ENCODE measurements at regions not wholly inside any gene's neighbourhood (a gene's known extent, or its start where the extent isn't known, plus 50 kb on each side); places are given as distances from the start of the nearest gene placed in this dataset.

- Mint-ChIP-seq H3K9me3 (no peaks in the 10 kb centered on the region), H3K4me3 (no peak overlapping the region), H3K27me3 (peaks cover 4% of the 10 kb centered on the region), H3K27ac (no peak overlapping the region), H3K4me1 (ENCODE audit: low read depth) (no peaks in the 10 kb centered on the region), H3K36me3 (ENCODE audit: low read depth) (no peaks in the 10 kb centered on the region)
Observed at GRCh38 chr4:13881892-13882291, 254.4 kb upstream of the BOD1L1 start.

- Mint-ChIP-seq H3K4me3 (no peak overlapping the region), H3K27me3 (peaks cover 9% of the 10 kb centered on the region), H3K36me3 (ENCODE audit: low read depth) (no peaks in the 10 kb centered on the region), H3K4me1 (ENCODE audit: low read depth) (peaks cover 3% of the 10 kb centered on the region), H3K27ac (no peak overlapping the region), H3K9me3 (peaks cover 5% of the 10 kb centered on the region)
Observed at GRCh38 chr4:13887010-13887409, 259.5 kb upstream of the BOD1L1 start.

- H3K36me3 Mint-ChIP-seq (ENCODE audit: low read depth): no peaks in the 10 kb centered on the region
- peaks cover 5% of the 10 kb centered on the region for H3K9me3 Mint-ChIP-seq
- peaks cover 9% of the 10 kb centered on the region for H3K27me3 Mint-ChIP-seq
- peaks cover 9% of the 10 kb centered on the region for H3K4me1 Mint-ChIP-seq (ENCODE audit: low read depth)
- H3K27ac Mint-ChIP-seq: no peak overlapping the region
- H3K4me3 Mint-ChIP-seq: no peak overlapping the region
Observed at GRCh38 chr4:13888112-13888511, 260.6 kb upstream of the BOD1L1 start.

DNA sequence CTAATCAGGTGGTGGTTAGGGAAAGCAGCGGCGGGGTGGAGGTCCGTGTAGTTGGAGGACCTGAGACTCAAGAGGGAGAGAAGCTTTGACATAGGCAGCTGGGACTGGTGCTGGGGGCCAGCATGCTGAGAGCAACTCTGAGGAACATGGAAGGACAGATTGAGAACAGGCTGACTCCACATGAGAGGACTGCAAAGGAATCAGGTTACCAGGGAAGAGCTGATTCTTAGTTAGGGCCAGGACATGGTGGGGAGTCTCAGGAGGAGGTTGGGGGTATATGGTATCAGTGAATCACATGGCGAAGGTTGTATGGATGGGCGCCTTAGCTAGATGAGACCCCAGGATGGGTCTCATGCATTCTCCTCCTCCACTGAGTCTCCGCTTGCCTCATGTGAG is 264.0 kb upstream of the BOD1L1 start:
- no peak overlapping the region for H3K27ac Mint-ChIP-seq
- peaks cover 5% of the 10 kb centered on the region for H3K27me3 Mint-ChIP-seq
- H3K9me3 Mint-ChIP-seq: peaks cover 5% of the 10 kb centered on the region
- no peaks in the 10 kb centered on the region for H3K36me3 Mint-ChIP-seq (ENCODE audit: low read depth)
- H3K4me1 Mint-ChIP-seq (ENCODE audit: low read depth): peaks cover 9% of the 10 kb centered on the region
- no peak overlapping the region for H3K4me3 Mint-ChIP-seq

- Mint-ChIP-seq H3K36me3 (ENCODE audit: low read depth) (no peaks in the 10 kb centered on the region), H3K27ac (no peak overlapping the region)
Observed at GRCh38 chr4:13892739-13893105, 265.2 kb upstream of the BOD1L1 start.

GRCh38 chr4:13893211-13893610 is 265.7 kb upstream of the BOD1L1 start:
- Mint-ChIP-seq H3K4me1 (ENCODE audit: low read depth) (peaks cover 9% of the 10 kb centered on the region), H3K36me3 (ENCODE audit: low read depth) (no peaks in the 10 kb centered on the region), H3K4me3 (no peak overlapping the region), H3K9me3 (peaks cover 5% of the 10 kb centered on the region), H3K27me3 (peaks cover 5% of the 10 kb centered on the region), H3K27ac (no peak overlapping the region)

More at GRCh38 chr4:13892739-13893105, 265.2 kb upstream of the BOD1L1 start:
- peaks cover 5% of the 10 kb centered on the region for H3K27me3 Mint-ChIP-seq
- H3K9me3 Mint-ChIP-seq: peaks cover 5% of the 10 kb centered on the region
- no peak overlapping the region for H3K4me3 Mint-ChIP-seq
- peaks cover 9% of the 10 kb centered on the region for H3K4me1 Mint-ChIP-seq (ENCODE audit: low read depth)

DNA sequence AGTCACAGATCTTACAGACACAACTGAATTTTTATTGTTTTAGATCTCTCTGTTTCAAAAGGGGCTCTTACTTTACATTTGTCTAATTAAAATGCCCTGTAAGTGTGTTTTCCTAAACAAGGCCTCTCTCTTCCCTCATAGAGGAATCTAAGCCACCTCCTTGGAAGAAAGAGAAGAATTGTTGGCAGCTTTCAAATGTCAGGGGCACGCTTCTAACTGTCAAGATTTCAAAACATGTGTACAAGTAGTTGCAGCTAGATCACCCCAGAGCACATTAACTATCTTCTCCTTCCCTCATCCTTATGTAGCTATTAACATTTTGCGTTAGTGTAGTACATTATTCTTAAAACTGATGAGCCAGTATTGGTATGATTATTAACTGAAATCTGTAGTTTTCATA is 266.5 kb upstream of the BOD1L1 start:
- Mint-ChIP-seq H3K36me3 (ENCODE audit: low read depth) (no peaks in the 10 kb centered on the region), H3K9me3 (peaks cover 5% of the 10 kb centered on the region), H3K27ac (no peak overlapping the region), H3K27me3 (peaks cover 5% of the 10 kb centered on the region), H3K4me3 (no peak overlapping the region), H3K4me1 (ENCODE audit: low read depth) (peaks cover 9% of the 10 kb centered on the region)

- no peak overlapping the region for H3K4me3 Mint-ChIP-seq
- H3K9me3 Mint-ChIP-seq: no peaks in the 10 kb centered on the region
- no peaks in the 10 kb centered on the region for H3K36me3 Mint-ChIP-seq (ENCODE audit: low read depth)
- H3K4me1 Mint-ChIP-seq (ENCODE audit: low read depth): no peaks in the 10 kb centered on the region
- H3K27ac Mint-ChIP-seq: no peak overlapping the region
- peaks cover 7% of the 10 kb centered on the region for H3K27me3 Mint-ChIP-seq
Observed at GRCh38 chr4:13900780-13901179, 273.3 kb upstream of the BOD1L1 start.

GRCh38 chr4:13902146-13902545 is 274.6 kb upstream of the BOD1L1 start:
- no peaks in the 10 kb centered on the region for H3K36me3 Mint-ChIP-seq (ENCODE audit: low read depth)
- H3K4me3 Mint-ChIP-seq: no peak overlapping the region
- H3K9me3 Mint-ChIP-seq: no peaks in the 10 kb centered on the region
- H3K27me3 Mint-ChIP-seq: peaks cover 7% of the 10 kb centered on the region
- H3K4me1 Mint-ChIP-seq (ENCODE audit: low read depth): no peaks in the 10 kb centered on the region
- no peak overlapping the region for H3K27ac Mint-ChIP-seq

- H3K4me3 Mint-ChIP-seq: no peak overlapping the region
- no peaks in the 10 kb centered on the region for H3K36me3 Mint-ChIP-seq (ENCODE audit: low read depth)
- H3K27ac Mint-ChIP-seq: no peak overlapping the region
- H3K9me3 Mint-ChIP-seq: no peaks in the 10 kb centered on the region
- H3K27me3 Mint-ChIP-seq: peaks cover 7% of the 10 kb centered on the region
- no peaks in the 10 kb centered on the region for H3K4me1 Mint-ChIP-seq (ENCODE audit: low read depth)
Observed at GRCh38 chr4:13903061-13903460, 275.5 kb upstream of the BOD1L1 start.

- H3K27me3 Mint-ChIP-seq: peaks cover 7% of the 10 kb centered on the region
- no peaks in the 10 kb centered on the region for H3K36me3 Mint-ChIP-seq (ENCODE audit: low read depth)
- no peaks in the 10 kb centered on the region for H3K4me1 Mint-ChIP-seq (ENCODE audit: low read depth)
- H3K27ac Mint-ChIP-seq: no peak overlapping the region
- H3K4me3 Mint-ChIP-seq: no peak overlapping the region
- no peaks in the 10 kb centered on the region for H3K9me3 Mint-ChIP-seq
Observed at GRCh38 chr4:13903901-13904300, 276.4 kb upstream of the BOD1L1 start.

- Mint-ChIP-seq H3K36me3 (ENCODE audit: low read depth) (no peaks in the 10 kb centered on the region), H3K4me1 (ENCODE audit: low read depth) (no peaks in the 10 kb centered on the region), H3K4me3 (no peak overlapping the region), H3K27me3 (peaks cover 7% of the 10 kb centered on the region), H3K9me3 (no peaks in the 10 kb centered on the region), H3K27ac (no peak overlapping the region)
Observed at GRCh38 chr4:13905543-13905942, 278.0 kb upstream of the BOD1L1 start.

GRCh38 chr4:13906727-13907126 is 279.2 kb upstream of the BOD1L1 start:
- Mint-ChIP-seq H3K36me3 (ENCODE audit: low read depth) (no peaks in the 10 kb centered on the region), H3K27me3 (peaks cover 7% of the 10 kb centered on the region), H3K4me3 (no peak overlapping the region), H3K9me3 (no peaks in the 10 kb centered on the region), H3K27ac (no peak overlapping the region), H3K4me1 (ENCODE audit: low read depth) (no peaks in the 10 kb centered on the region)

DNA sequence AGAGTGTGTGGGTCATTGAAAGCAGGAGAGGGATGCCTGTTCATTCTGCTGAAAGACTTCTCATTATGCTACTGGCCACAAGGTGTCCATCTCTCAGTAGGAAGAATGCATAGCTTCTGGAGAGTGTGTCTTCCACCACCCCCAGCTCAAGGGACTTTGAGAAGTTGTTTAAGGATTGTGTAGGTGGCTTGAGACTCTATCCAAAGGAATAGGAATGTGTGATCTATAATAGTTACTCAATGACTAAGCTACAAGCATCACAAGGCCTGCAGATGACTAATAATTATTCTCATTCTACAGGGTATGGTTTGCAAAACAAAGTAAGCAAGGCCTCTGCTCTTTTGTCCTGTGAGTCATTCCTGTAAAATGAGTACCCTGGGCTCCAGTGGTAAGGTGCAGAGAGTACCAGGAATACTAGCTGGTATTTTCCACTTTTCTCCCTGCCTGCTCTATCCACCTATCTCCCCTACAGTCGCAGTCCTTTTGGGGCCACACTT is 279.8 kb upstream of the BOD1L1 start:
- Mint-ChIP-seq H3K27me3 (peaks cover 7% of the 10 kb centered on the region), H3K4me1 (ENCODE audit: low read depth) (no peaks in the 10 kb centered on the region), H3K27ac (no peak overlapping the region), H3K36me3 (ENCODE audit: low read depth) (no peaks in the 10 kb centered on the region), H3K9me3 (no peaks in the 10 kb centered on the region), H3K4me3 (no peak overlapping the region)

DNA sequence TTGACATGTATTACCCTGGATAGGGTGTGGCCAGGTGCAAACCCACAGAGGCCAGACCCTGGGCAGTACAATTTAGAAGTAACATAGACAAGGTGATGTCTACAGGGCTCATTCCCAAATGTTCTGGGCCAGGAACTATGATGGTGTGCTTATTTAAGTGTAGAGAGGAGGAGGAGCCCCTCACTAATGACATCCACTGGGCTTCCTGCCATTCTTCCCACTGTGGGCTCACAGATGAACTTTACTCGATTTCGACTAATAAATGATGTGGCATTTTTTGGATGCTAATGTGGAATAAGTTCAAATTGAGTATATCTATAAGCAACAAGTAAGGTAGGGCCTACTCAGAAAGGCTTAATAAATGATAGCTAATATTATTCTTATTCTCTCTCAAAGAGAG is 280.9 kb upstream of the BOD1L1 start:
- no peaks in the 10 kb centered on the region for H3K4me1 Mint-ChIP-seq (ENCODE audit: low read depth)
- H3K27me3 Mint-ChIP-seq: peaks cover 7% of the 10 kb centered on the region
- no peak overlapping the region for H3K27ac Mint-ChIP-seq
- no peak overlapping the region for H3K4me3 Mint-ChIP-seq
- H3K9me3 Mint-ChIP-seq: no peaks in the 10 kb centered on the region
- no peaks in the 10 kb centered on the region for H3K36me3 Mint-ChIP-seq (ENCODE audit: low read depth)

DNA sequence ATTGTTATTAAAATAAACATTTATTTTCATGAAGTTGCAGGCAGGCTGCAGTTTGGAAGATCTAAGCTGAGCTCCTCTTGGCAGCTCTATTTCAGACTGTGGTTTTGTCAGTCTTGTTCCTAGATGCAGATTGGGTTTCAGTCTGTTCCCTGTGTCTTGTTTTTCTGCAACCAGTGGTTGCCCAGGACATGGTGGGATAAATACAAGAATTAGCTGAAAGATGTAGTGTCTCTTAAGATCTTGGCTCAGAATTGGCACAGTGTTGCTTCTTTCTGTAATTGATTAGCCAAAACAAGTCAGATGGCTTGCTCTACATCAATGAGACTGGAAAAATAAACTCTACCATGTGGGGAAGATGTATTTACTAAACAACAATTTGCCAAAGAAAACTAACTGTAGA is 283.0 kb upstream of the BOD1L1 start:
- H3K27ac Mint-ChIP-seq: no peak overlapping the region
- no peaks in the 10 kb centered on the region for H3K9me3 Mint-ChIP-seq
- H3K36me3 Mint-ChIP-seq (ENCODE audit: low read depth): no peaks in the 10 kb centered on the region
- no peak overlapping the region for H3K4me3 Mint-ChIP-seq
- no peaks in the 10 kb centered on the region for H3K4me1 Mint-ChIP-seq (ENCODE audit: low read depth)
- H3K27me3 Mint-ChIP-seq: no peaks in the 10 kb centered on the region

Data from stimulated activated naive CD8-positive, alpha-beta T cell treated with anti-CD3 and anti-CD28 coated beads, Interleukin-15, Interleukin-2, amounts not matched to agents 100 ng/mL and 50 ng/mL, for 24 hours (primary cell).